ENCODE measurements at regions not wholly inside any gene's neighbourhood (a gene's known extent, or its start where the extent isn't known, plus 50 kb on each side); places are given as distances from the start of the nearest gene placed in this dataset.

DNA sequence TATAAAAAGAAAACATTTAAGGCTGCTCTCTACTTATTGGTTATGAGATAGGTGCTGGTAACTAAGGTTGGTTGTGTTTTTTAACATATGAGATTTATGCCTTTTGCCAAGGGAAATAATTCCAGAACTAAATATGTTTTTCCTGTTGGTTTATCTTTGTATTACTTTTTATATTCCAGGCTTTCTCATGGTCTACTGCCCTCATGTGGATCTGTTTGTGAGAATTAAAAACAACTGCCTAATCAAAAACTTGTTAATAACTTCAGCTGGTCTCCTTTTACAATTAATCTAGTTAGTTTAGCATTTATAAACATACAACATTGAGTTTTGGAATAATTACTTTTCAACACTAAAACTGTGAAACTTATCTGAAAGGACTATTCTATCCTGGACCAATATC is 1208.3 kb downstream of the ADGRL3 start:
- DNase-seq (no peak), ATAC-seq (replicated peaks in 1 of 2) (no peak)
- Mint-ChIP-seq H3K4me1 (ENCODE audit: low read depth) (no peaks in the 10 kb centered on the region), H3K9me3 (peaks cover 10 to 14% of the 10 kb centered on the region in 2 donors), H3K36me3 (ENCODE audit: insufficient read depth in 2 of 2) (peaks cover 0 to 4% of the 10 kb centered on the region in 2 donors), H3K27me3 (ENCODE audit: low read depth) (no peaks in the 10 kb centered on the region), H3K4me3 (no peak overlapping the region), H3K27ac (no peak overlapping the region)

DNA sequence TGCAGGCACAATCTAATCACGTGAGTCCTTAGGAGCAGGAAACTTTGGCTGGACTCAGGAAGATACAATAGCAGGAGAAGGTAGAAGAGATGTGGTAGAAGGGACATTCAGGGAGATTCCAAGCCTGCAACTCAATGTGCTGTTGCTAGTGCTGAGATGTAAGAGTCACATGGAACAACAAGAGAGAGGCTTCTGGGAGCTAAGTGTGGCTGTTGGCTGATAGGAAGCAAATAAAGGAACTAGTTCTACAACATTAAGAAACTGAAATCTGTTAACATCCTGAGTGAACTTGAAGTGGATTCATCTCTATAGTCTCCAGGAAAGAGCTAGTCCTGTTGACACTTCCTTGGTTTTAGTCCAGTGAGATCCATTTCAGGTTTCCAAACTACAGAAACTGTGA is 1207.4 kb downstream of the ADGRL3 start:
- no peak for ATAC-seq (replicated peaks in 1 of 2)
- H3K4me1 Mint-ChIP-seq (ENCODE audit: low read depth), result no peaks in the 10 kb centered on the region
- H3K9me3 Mint-ChIP-seq, result peaks cover 10 to 14% of the 10 kb centered on the region in 2 donors

DNA sequence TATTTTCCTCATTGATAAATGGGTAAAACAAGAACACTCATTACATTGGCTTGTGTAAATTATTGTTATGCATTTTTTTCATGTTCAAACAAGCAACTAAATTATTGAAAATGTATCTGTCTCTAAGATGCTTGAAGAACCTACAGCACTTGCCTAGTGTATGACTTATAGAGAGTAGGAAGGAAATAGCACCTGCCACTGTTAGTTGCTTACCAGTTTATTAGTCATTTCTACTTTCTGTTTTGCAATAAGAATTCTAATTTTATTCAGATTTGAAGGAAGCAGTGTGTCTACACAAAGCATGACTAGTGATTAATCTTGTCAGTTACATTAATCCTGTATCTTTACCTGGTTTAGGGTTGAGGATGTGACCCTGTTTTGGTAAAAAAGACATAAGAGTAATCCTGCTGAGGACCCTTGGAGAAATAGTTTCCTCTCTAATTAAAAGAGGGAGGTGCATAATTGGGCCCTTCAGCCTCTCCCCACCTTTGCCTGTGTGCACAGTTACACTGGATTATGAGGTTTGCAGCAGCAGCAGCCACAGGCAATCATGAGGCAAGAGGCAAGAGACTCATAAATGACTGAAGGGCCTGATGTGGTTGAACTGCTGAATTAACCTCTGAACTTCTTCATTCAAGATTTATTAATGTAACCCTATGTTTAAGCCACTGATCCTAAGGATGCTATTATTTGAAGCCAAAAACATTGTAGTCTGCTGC is 1202.1 kb downstream of the ADGRL3 start:
- Mint-ChIP-seq H3K27ac (no peak overlapping the region), H3K9me3 (peaks cover 11 to 14% of the 10 kb centered on the region in 2 donors)
- ATAC-seq (replicated peaks in 1 of 2), result no peak

More for the DNA sequence above, 1207.4 kb downstream of the ADGRL3 start:
- peaks cover 0 to 4% of the 10 kb centered on the region in 2 donors for H3K36me3 Mint-ChIP-seq (ENCODE audit: insufficient read depth in 2 of 2)
- H3K27ac Mint-ChIP-seq, result no peak overlapping the region
- no peak overlapping the region for H3K4me3 Mint-ChIP-seq
- no peak for DNase-seq
- no peaks in the 10 kb centered on the region for H3K27me3 Mint-ChIP-seq (ENCODE audit: low read depth)

DNA sequence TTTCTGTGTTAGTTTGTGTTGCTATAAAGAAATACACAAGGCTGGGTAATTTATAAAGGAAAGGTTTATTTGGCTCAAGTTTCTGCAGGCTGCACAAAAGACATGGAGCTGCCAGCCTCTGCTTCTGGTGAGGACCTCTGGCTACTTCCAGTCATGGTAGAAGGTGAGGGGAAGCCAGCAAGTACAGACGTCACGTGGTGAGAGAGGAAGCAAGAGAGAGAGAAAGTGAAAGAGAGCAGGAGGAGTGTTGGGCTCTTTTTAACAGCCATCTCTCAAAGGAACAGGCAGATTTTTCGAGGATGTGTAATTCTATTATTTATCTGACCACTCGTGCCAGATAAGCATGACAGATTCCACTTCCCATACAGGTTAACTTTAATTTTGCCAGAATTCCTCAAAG is 1199.1 kb downstream of the ADGRL3 start:
- no peaks in the 10 kb centered on the region for H3K27me3 Mint-ChIP-seq (ENCODE audit: low read depth)
- ATAC-seq (replicated peaks in 1 of 2) (no peak), DNase-seq (no peak)
- no peak overlapping the region for H3K27ac Mint-ChIP-seq
- no peak overlapping the region for H3K4me3 Mint-ChIP-seq
- H3K36me3 Mint-ChIP-seq (ENCODE audit: insufficient read depth in 2 of 2), result peaks cover 0 to 3% of the 10 kb centered on the region in 2 donors
- H3K4me1 Mint-ChIP-seq (ENCODE audit: low read depth), result no peaks in the 10 kb centered on the region
- H3K9me3 Mint-ChIP-seq, result peaks cover 8 to 14% of the 10 kb centered on the region in 2 donors

More for the DNA sequence above, 1202.1 kb downstream of the ADGRL3 start:
- DNase-seq, result no peak
- H3K4me3 Mint-ChIP-seq, result no peak overlapping the region
- no peaks in the 10 kb centered on the region for H3K4me1 Mint-ChIP-seq (ENCODE audit: low read depth)
- peaks cover 0 to 2% of the 10 kb centered on the region in 2 donors for H3K36me3 Mint-ChIP-seq (ENCODE audit: insufficient read depth in 2 of 2)
- no peaks in the 10 kb centered on the region for H3K27me3 Mint-ChIP-seq (ENCODE audit: low read depth)

DNA sequence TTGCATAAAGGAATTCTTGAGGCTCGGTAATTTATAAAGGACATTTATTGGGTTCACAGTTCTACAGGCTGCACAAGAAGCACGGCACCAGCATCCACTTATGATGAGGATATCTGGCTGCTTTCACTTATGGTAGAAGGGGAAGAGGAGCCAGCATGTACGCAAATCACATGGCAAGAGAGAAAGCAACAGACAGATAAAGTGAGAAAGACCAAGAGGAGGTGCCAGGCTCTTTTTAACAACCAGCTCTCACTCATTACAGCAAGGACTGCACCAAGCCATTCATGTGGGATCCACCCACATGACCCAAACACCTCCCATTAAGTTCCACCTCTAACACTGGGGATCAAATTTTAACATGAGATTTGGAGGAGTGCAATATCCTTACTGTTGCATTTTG is 1198.2 kb downstream of the ADGRL3 start:
- H3K36me3 Mint-ChIP-seq (ENCODE audit: insufficient read depth in 2 of 2), result peaks cover 0 to 3% of the 10 kb centered on the region in 2 donors
- ATAC-seq (replicated peaks in 1 of 2) (no peak), DNase-seq (no peak)
- no peak overlapping the region for H3K4me3 Mint-ChIP-seq
- no peak overlapping the region for H3K27ac Mint-ChIP-seq
- no peaks in the 10 kb centered on the region for H3K4me1 Mint-ChIP-seq (ENCODE audit: low read depth)
- H3K27me3 Mint-ChIP-seq (ENCODE audit: low read depth), result no peaks in the 10 kb centered on the region
- H3K9me3 Mint-ChIP-seq, result peaks cover 8 to 17% of the 10 kb centered on the region in 2 donors

DNA sequence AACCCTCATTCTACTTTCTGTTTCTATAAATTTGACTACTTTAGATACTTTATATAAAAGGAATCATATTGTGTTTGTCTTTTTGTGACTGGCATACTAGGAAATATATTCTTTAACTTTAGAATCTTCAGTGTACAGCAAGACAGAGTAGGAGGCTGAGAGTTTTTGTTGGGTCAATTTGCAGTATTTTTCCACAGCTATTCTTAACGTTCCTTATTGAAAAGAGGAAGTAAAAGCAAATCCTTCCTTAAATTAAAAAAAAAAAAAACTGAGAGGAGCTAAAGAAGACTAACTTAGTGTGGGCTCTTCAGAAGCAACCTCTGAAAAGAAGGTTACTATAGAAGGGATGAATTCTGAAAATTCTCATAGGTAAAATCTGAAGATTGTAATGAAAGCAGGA is 1194.6 kb downstream of the ADGRL3 start:
- peaks cover 8 to 15% of the 10 kb centered on the region in 2 donors for H3K9me3 Mint-ChIP-seq
- DNase-seq, result no peak
- peaks cover 0 to 3% of the 10 kb centered on the region in 2 donors for H3K36me3 Mint-ChIP-seq (ENCODE audit: insufficient read depth in 2 of 2)
- no peaks in the 10 kb centered on the region for H3K27me3 Mint-ChIP-seq (ENCODE audit: low read depth)
- H3K27ac Mint-ChIP-seq, result no peak overlapping the region
- no peak for ATAC-seq (replicated peaks in 1 of 2)
- H3K4me1 Mint-ChIP-seq (ENCODE audit: low read depth), result no peaks in the 10 kb centered on the region
- H3K4me3 Mint-ChIP-seq, result no peak overlapping the region

GRCh38 chr4:62387808-62388207 is 1187.7 kb downstream of the ADGRL3 start:
- no peak for ATAC-seq (replicated peaks in 1 of 2)
- Mint-ChIP-seq H3K4me1 (ENCODE audit: low read depth) (no peaks in the 10 kb centered on the region), H3K27me3 (ENCODE audit: low read depth) (no peaks in the 10 kb centered on the region)

DNA sequence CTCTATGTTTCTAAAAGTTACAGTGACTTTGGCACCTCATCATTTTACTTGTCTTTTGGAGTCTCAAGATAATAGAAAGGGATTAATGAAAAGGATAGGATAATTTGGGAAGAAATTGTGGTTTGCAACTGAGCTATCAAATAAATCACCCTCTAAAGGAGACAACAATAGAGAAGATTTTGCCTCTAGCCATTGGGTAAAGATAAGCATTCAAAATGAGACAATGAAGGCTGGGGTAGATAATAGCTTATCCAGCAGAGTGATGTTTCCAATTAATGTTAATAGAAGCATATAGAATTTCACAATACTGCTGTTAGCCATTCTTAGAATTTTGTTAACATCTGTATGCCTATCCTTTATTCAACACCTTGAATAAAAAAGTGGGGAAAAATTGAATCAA is 1177.6 kb downstream of the ADGRL3 start:
- H3K27me3 Mint-ChIP-seq (ENCODE audit: low read depth), result no peaks in the 10 kb centered on the region
- H3K36me3 Mint-ChIP-seq (ENCODE audit: insufficient read depth in 2 of 2), result peaks cover 0 to 1% of the 10 kb centered on the region in 2 donors
- peaks cover 3 to 12% of the 10 kb centered on the region in 2 donors for H3K9me3 Mint-ChIP-seq
- H3K4me1 Mint-ChIP-seq (ENCODE audit: low read depth), result no peaks in the 10 kb centered on the region
- H3K27ac Mint-ChIP-seq, result no peak overlapping the region
- H3K4me3 Mint-ChIP-seq, result no peak overlapping the region
- no peak for DNase-seq
- ATAC-seq (replicated peaks in 1 of 2), result no peak

More at GRCh38 chr4:62387808-62388207, 1187.7 kb downstream of the ADGRL3 start:
- peaks cover 1 to 2% of the 10 kb centered on the region in 2 donors for H3K9me3 Mint-ChIP-seq
- no peak for DNase-seq
- H3K36me3 Mint-ChIP-seq (ENCODE audit: insufficient read depth in 2 of 2), result no peaks in the 10 kb centered on the region
- H3K27ac Mint-ChIP-seq, result no peak overlapping the region
- H3K4me3 Mint-ChIP-seq, result no peak overlapping the region

GRCh38 chr4:62377245-62377644 is 1177.1 kb downstream of the ADGRL3 start:
- DNase-seq, result no peak
- H3K27me3 Mint-ChIP-seq (ENCODE audit: low read depth), result no peaks in the 10 kb centered on the region
- H3K4me1 Mint-ChIP-seq (ENCODE audit: low read depth), result no peaks in the 10 kb centered on the region
- H3K27ac Mint-ChIP-seq, result no peak overlapping the region
- H3K36me3 Mint-ChIP-seq (ENCODE audit: insufficient read depth in 2 of 2), result peaks cover 0 to 1% of the 10 kb centered on the region in 2 donors
- peaks cover 3 to 12% of the 10 kb centered on the region in 2 donors for H3K9me3 Mint-ChIP-seq
- no peak overlapping the region for H3K4me3 Mint-ChIP-seq
- no peak for ATAC-seq (replicated peaks in 1 of 2)

DNA sequence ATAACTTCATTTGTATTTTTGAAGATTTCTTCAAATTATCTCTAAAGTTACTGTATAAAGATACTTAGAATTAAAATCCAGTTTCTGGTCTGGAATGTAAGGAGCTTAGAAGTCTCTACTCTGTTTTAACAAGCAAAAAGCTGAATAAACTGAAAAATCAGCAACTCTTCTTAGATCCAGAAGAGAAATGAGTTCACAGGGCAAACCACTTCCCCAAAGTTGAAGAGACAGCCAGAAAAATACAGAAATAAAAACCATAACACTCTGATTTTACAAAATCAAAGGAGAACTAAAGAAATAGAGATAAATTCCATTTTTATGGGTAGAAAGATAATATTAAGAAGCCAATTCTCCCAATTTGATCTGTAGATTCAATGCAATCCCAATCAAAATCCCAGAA is 1166.8 kb downstream of the ADGRL3 start:
- peaks cover 0 to 1% of the 10 kb centered on the region in 2 donors for H3K36me3 Mint-ChIP-seq (ENCODE audit: insufficient read depth in 2 of 2)
- no peak overlapping the region for H3K4me3 Mint-ChIP-seq
- H3K27ac Mint-ChIP-seq, result no peak overlapping the region
- no peaks in the 10 kb centered on the region for H3K4me1 Mint-ChIP-seq (ENCODE audit: low read depth)
- H3K9me3 Mint-ChIP-seq, result peaks cover 9 to 18% of the 10 kb centered on the region in 2 donors
- H3K27me3 Mint-ChIP-seq (ENCODE audit: low read depth), result no peaks in the 10 kb centered on the region
- DNase-seq (no peak), ATAC-seq (replicated peaks in 1 of 2) (no peak)

DNA sequence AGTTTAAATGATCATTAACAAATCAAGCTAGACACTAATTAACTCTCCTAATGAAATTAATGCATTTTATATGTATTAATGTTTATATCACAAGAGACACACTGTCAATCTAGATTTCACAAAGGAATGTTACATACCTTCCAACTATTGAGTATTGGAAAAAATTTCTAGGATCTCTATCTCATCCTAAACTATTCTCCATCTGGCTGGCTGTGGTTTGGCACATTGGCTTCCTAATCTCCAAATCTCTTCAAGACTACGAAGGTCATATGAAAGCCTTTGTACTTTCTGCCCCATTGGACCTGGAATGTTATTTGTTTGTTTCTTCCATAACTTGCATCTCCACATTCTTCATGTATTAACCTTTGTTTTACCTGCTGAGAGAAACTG is 1160.0 kb downstream of the ADGRL3 start:
- Mint-ChIP-seq H3K27ac (no peak overlapping the region), H3K36me3 (ENCODE audit: insufficient read depth in 2 of 2) (peaks cover 0 to 1% of the 10 kb centered on the region in 2 donors), H3K4me3 (no peak overlapping the region), H3K9me3 (peaks cover 5% of the 10 kb centered on the region in 2 donors), H3K27me3 (ENCODE audit: low read depth) (no peaks in the 10 kb centered on the region), H3K4me1 (ENCODE audit: low read depth) (no peaks in the 10 kb centered on the region)
- DNase-seq (no peak), ATAC-seq (replicated peaks in 1 of 2) (no peak)

DNA sequence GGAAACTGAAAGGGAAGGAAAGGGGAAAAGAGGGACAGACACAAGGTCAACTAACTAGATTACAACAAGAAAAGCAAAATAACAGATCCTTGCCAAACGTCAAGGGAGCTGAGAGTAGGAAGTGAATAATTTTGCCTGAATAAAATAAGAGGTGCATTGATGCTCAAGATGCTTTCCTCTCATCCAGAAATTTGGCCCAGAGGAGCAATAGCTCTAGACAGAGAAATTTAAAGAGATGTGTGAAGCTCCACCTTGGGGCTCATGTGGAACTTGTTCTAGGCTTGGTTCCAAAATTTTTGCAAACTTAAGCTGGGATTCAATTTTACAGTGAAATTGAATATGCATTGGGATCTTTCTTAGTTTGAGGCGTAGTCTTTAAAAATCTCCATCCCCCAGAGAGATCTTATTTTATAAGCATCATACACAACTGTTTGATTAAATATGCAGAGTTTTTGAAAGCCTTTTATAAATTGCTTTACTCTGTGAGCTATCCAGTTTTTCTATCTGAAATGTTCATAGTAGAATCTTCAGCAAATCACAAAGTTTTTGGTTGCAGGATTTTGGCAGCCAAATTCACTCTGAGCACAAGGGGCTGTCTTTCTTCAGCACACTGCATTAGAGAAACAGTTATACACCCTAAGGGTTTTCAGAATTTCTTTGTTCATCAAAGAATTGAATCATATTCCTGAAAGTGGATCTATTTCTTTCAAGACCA is 1159.5 kb downstream of the ADGRL3 start:
- H3K9me3 Mint-ChIP-seq, result peaks cover 4 to 7% of the 10 kb centered on the region in 2 donors
- H3K27me3 Mint-ChIP-seq (ENCODE audit: low read depth), result no peaks in the 10 kb centered on the region
- no peak for DNase-seq
- ATAC-seq (replicated peaks in 1 of 2), result no peak
- no peak overlapping the region for H3K27ac Mint-ChIP-seq
- H3K4me1 Mint-ChIP-seq (ENCODE audit: low read depth), result no peaks in the 10 kb centered on the region
- H3K4me3 Mint-ChIP-seq, result no peak overlapping the region
- no peaks in the 10 kb centered on the region for H3K36me3 Mint-ChIP-seq (ENCODE audit: insufficient read depth in 2 of 2)

DNA sequence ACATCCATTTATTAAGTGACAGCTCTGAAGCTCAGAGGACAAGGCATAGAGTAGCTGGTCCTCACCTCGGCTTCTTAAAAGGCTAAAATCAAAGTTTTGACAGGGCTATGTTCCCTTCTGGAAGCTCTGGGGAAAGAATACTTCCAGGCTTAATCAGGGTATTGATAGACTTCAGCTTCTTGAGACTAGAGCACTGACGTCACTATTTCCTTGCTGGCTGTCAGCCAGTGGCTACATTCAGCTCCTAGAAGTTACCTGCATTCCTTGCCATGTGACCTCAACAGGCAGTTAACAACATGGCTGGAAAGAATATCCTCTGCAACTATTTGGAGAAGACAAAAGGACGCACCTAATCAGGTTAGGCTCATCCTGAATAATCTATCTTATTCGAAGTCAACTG is 1144.8 kb downstream of the ADGRL3 start:
- no peak overlapping the region for H3K27ac Mint-ChIP-seq
- no peak overlapping the region for H3K4me3 Mint-ChIP-seq
- H3K9me3 Mint-ChIP-seq, result peaks cover 11 to 12% of the 10 kb centered on the region in 2 donors
- ATAC-seq (replicated peaks in 1 of 2) (no peak), DNase-seq (no peak)
- no peaks in the 10 kb centered on the region for H3K27me3 Mint-ChIP-seq (ENCODE audit: low read depth)
- no peaks in the 10 kb centered on the region for H3K36me3 Mint-ChIP-seq (ENCODE audit: insufficient read depth in 2 of 2)
- H3K4me1 Mint-ChIP-seq (ENCODE audit: low read depth), result no peaks in the 10 kb centered on the region

Measured in activated T-cell treated with anti-CD3 and anti-CD28 coated beads, Interleukin-2, amount 50 U/mL, for 72 hours (primary cell).